OCI-LY1 (cell line): ENCODE measurements at regions not wholly inside any gene's neighbourhood (a gene's known extent, or its start where the extent isn't known, plus 50 kb on each side); places are given as distances from the start of the nearest gene placed in this dataset.

Source experiments
- CTCF ChIP-seq: fragments of 200-600 bp; sonication (generic), shearing (Covaris generic); IDR thresholded peaks from 2 replicates; pipeline ENCODE4 v1.5.1; 2017; ENCODE audit warnings: mild to moderate bottlenecking, antibody characterized with exemption, low read length, moderate library complexity, mixed read lengths
- EZH2 ChIP-seq: fragments of 200-600 bp; sonication (generic), shearing (Covaris generic); IDR thresholded peaks from 2 replicates; pipeline ENCODE4 v1.8.0; 2017; ENCODE audit warnings: borderline replicate concordance, mixed run types, mild to moderate bottlenecking, antibody characterized with exemption, low read length, moderate library complexity, mixed read lengths

GRCh38 chr18:24678626-24679025 lies 218.2 kb downstream of the HRH4 start:
- TF ChIP-seq CTCF, result no peak
- TF ChIP-seq EZH2, result no peak
